HL-60 (cell line): ENCODE measurements at regions not wholly inside any gene's neighbourhood (a gene's known extent, or its start where the extent isn't known, plus 50 kb on each side); places are given as distances from the start of the nearest gene placed in this dataset.

Experiments used
- DNase-seq, 2 experiments: peaks; one replicate each; pipeline ENCODE4 v3.0.0-alpha.2; 2010 to 2020; ENCODE audit warnings: low read depth in 1 of 2, low spot score in 1 of 2
- H3K27ac ChIP-seq: fragments of 250-450 bp; sonication (Bioruptor Pico); replicated peaks from 2 replicates; pipeline ENCODE4 v1.5.1; 2020; ENCODE audit warnings: mild to moderate bottlenecking, moderate library complexity
- H3K27me3 ChIP-seq: fragments of 250-450 bp; sonication (Bioruptor Pico); 2 replicates; pipeline ENCODE4 v1.5.1; 2021; ENCODE audit warnings: mild to moderate bottlenecking, moderate library complexity; ENCODE audit not compliant: insufficient read depth, poor library complexity, severe bottlenecking
- H3K4me3 ChIP-seq: replicated peaks from 2 replicates; pipeline ENCODE4 v1.5.1; 2011; ENCODE audit warnings: mild to moderate bottlenecking, control low read depth, low read length; ENCODE audit not compliant: insufficient read depth
- GABPA ChIP-seq: IDR thresholded peaks from 2 replicates; pipeline ENCODE4 v1.6.1; 2012; ENCODE audit warnings: low read depth
- POLR2AphosphoS5 ChIP-seq: IDR thresholded peaks from 2 replicates; pipeline ENCODE4 v1.6.1; 2012; ENCODE audit warnings: low read depth
- SPI1 ChIP-seq: IDR thresholded peaks from 2 replicates; pipeline ENCODE4 v1.6.1; 2012; ENCODE audit warnings: low read depth, mild to moderate bottlenecking, borderline replicate concordance
- TF ChIP-seq, protein P1 (sequence below): IDR thresholded peaks from one replicate; pipeline ENCODE4 v1.5.1; 2011; ENCODE audit warnings: low read length, control low read depth, inconsistent platforms; ENCODE audit not compliant: insufficient read depth
- TF ChIP-seq, protein P2 (sequence below): IDR thresholded peaks from 2 replicates; pipeline ENCODE4 v1.6.1; 2012; ENCODE audit warnings: low read depth; ENCODE audit not compliant: insufficient replicate concordance

DNA sequence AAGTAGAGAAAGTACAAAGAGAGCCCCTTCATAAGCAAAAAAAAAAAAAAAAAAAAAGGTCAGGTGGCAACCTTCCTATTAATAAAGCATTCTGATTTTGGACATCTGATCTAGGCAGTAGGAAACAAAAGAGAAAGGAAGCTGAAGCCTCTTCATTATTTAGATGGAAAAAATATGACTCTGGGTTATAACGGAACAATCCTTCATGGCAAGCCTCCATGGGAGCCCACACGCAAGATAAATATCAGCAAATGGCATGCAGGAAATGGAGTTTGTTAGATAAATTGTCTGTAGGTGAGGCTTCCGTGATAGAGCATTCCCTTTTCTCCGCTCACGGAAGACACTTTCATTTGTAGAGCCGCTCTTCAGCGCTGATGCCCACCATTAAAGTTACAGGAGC, 381.0 kb downstream of the TTLL7 start:
- Histone ChIP-seq H3K27me3 (no peaks in the 10 kb centered on the region), H3K27ac (no peak overlapping the region), H3K4me3 (no peak overlapping the region)
- DNase-seq, result no peak
- TF ChIP-seq, protein P1, sequence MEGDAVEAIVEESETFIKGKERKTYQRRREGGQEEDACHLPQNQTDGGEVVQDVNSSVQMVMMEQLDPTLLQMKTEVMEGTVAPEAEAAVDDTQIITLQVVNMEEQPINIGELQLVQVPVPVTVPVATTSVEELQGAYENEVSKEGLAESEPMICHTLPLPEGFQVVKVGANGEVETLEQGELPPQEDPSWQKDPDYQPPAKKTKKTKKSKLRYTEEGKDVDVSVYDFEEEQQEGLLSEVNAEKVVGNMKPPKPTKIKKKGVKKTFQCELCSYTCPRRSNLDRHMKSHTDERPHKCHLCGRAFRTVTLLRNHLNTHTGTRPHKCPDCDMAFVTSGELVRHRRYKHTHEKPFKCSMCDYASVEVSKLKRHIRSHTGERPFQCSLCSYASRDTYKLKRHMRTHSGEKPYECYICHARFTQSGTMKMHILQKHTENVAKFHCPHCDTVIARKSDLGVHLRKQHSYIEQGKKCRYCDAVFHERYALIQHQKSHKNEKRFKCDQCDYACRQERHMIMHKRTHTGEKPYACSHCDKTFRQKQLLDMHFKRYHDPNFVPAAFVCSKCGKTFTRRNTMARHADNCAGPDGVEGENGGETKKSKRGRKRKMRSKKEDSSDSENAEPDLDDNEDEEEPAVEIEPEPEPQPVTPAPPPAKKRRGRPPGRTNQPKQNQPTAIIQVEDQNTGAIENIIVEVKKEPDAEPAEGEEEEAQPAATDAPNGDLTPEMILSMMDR, result no peak
- TF ChIP-seq, protein P2, sequence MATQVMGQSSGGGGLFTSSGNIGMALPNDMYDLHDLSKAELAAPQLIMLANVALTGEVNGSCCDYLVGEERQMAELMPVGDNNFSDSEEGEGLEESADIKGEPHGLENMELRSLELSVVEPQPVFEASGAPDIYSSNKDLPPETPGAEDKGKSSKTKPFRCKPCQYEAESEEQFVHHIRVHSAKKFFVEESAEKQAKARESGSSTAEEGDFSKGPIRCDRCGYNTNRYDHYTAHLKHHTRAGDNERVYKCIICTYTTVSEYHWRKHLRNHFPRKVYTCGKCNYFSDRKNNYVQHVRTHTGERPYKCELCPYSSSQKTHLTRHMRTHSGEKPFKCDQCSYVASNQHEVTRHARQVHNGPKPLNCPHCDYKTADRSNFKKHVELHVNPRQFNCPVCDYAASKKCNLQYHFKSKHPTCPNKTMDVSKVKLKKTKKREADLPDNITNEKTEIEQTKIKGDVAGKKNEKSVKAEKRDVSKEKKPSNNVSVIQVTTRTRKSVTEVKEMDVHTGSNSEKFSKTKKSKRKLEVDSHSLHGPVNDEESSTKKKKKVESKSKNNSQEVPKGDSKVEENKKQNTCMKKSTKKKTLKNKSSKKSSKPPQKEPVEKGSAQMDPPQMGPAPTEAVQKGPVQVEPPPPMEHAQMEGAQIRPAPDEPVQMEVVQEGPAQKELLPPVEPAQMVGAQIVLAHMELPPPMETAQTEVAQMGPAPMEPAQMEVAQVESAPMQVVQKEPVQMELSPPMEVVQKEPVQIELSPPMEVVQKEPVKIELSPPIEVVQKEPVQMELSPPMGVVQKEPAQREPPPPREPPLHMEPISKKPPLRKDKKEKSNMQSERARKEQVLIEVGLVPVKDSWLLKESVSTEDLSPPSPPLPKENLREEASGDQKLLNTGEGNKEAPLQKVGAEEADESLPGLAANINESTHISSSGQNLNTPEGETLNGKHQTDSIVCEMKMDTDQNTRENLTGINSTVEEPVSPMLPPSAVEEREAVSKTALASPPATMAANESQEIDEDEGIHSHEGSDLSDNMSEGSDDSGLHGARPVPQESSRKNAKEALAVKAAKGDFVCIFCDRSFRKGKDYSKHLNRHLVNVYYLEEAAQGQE, result no peak
- no peak for TF ChIP-seq GABPA
- no peak for TF ChIP-seq SPI1
- no peak for TF ChIP-seq POLR2AphosphoS5

DNA sequence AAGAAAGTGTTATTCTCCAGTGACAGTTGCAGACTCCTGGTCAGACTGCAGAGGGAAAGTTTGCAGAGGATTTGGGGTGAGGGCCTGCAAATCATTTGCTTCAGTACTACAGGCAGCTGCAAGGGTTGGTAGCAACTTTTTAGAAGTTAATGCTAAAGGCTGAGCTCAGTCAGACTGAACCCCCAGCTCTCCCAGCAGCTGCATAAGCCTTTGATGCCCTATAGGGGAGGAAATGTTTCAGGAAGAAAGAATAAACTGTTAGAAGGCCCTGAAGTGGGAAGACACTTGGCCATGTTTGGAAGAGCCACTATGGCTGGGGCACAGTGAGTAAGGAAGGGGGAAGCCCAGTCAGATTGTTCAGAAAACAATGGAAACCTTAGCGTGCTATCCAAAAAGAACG, 383.6 kb downstream of the TTLL7 start:
- Histone ChIP-seq H3K27ac (no peak overlapping the region), H3K27me3 (no peaks in the 10 kb centered on the region), H3K4me3 (no peak overlapping the region)
- no peak for TF ChIP-seq POLR2AphosphoS5
- TF ChIP-seq GABPA, result no peak
- TF ChIP-seq, protein P1, result no peak
- TF ChIP-seq, protein P2, result no peak
- no peak for TF ChIP-seq SPI1
- DNase-seq, result no peak

DNA sequence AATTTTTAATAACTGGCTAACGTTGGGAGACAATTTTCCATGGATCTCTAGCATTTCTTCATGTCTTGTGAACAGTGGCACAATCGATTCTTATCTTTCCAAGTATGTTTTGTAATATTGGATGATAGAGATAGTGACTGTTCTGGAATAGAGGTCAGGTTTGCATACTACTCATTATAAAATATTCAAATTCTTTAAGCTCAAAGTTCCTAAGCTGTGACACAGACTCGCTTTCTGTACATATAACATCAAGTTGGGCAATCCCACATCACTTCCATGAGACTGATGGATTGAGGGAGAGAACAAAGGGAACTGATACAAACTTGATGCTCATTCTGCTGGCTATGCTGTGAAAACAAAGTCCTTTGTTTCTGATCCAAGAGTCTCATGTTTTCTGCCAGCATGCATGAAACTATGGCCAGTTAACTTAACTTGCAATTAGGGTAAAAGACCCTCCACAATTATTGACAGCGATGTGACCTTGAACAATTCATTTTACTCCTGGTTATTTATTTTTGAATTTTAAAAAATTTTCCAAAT, 392.4 kb downstream of the TTLL7 start:
- TF ChIP-seq SPI1, result no peak
- no peak for TF ChIP-seq POLR2AphosphoS5
- TF ChIP-seq, protein P2, result no peak
- TF ChIP-seq, protein P1, result no peak
- TF ChIP-seq GABPA, result no peak
- Histone ChIP-seq H3K27me3 (no peaks in the 10 kb centered on the region), H3K4me3 (no peak overlapping the region), H3K27ac (no peak overlapping the region)
- DNase-seq, result no peak
